Renal cortical epithelial cell (primary cell): ENCODE measurements at regions not wholly inside any gene's neighbourhood (a gene's known extent, or its start where the extent isn't known, plus 50 kb on each side); places are given as distances from the start of the nearest gene placed in this dataset.

Source experiments
- DNase-seq: peaks from one replicate; pipeline ENCODE4 v3.0.0-alpha.2; 2011; ENCODE audit warnings: low read depth

DNA sequence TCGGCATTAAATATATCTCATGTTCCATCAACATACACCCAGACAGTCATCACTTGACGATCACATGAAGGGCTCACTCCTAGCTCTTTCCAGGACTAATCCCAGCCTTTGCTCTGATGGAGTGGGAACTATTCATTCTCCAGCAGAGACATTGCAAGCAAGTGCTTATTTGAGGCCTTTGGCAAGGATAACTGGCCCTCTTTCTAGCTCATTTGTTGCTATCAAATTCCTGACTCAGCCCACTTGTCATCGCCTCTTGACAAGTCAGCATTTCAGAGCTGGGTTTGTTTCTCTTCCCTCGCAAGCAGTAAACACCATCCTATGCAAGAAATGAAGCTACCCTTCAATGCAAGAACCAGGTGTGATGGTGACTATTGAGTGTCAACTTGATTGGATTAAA, 1165.7 kb upstream of the AUTS2 start:
- DNase-seq, result no peak

GRCh38 chr7:68433462-68434070, 1164.7 kb upstream of the AUTS2 start:
- no peak for DNase-seq

- no peak for DNase-seq
These were observed 1163.4 kb upstream of the AUTS2 start for GRCh38 chr7:68434857-68435256.

- DNase-seq, result no peak
These were observed 1160.3 kb upstream of the AUTS2 start for GRCh38 chr7:68438016-68438415.

- no peak for DNase-seq
These were observed 1159.5 kb upstream of the AUTS2 start for GRCh38 chr7:68438811-68439210.

DNA sequence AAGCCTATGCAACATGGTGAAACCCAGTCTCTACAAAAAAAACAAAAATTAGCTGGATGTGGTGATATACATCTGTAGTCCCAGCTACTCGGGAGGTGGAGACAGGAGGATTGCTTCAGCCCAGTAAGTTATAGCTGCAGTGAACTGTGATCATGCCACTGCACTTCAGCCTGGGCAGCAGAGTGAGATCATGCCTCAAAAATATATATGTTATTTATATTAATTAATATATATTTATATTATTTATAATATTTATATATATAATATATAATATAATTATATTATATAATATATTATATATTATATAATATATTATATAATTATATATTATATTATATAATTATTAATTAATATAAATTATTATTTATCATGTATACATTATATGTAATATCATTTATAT, 1158.4 kb upstream of the AUTS2 start:
- no peak for DNase-seq

DNA sequence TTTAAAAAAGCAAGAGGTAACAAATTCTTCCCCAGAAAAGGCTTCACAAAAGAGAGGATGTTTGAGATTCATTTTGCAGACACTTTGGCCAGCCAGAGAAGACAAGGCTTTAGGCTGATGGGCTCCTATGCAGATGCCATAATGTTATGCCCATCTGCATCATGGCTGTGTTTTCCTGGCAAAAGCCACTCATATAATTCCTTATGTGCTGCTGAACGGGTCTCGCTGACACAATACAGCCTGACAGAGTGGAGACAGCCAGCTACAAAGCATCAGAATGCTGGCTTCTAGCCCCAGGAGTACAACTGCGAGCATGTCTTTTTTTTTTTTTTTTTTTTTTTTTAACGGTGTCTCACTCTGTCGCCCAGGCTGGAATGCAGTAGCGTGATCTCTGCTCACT, 1157.4 kb upstream of the AUTS2 start:
- DNase-seq, result no peak

- no peak for DNase-seq
These were observed 1156.6 kb upstream of the AUTS2 start for GRCh38 chr7:68441645-68442044.

- no peak for DNase-seq
These were observed 1155.2 kb upstream of the AUTS2 start for GRCh38 chr7:68442931-68443631.

DNA sequence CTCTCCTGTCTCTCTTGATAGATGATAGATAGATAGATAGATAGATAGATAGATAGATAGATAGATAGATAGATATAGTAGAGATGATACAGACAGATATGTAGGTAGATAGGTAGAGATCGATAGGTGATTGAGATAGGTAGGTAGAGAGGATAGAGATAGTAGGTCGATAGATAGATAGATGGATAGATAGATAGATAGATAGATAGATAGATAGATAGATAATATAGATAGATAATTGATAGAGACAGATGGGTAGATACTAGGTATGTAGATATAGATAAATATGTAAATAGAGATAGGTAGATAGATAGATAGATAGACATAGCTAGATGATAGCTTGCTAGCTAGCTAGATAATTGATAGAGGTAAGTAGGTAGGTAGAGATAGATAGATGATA, 1154.2 kb upstream of the AUTS2 start:
- DNase-seq, result no peak

DNA sequence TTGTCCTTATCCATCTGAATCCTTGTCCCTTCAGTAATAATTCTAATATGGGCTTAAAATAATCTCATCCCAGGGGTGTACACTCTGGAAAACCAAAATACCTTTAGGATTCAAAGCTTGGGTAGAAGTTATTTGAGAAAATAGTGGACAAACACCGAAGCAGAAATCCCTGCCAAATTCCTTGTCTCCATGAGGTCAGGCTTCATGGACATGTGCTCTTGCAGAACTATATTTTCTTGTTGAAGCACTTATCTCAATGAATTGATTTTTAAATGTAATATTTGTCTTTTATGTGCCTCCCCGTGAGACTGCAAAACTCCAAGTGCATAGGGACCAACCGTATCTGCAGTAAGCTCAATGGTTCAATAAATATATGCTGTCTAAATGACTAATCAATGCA, 1153.3 kb upstream of the AUTS2 start:
- no peak for DNase-seq

- DNase-seq, result no peak
These were observed 1152.1 kb upstream of the AUTS2 start for GRCh38 chr7:68446183-68446582.

DNA sequence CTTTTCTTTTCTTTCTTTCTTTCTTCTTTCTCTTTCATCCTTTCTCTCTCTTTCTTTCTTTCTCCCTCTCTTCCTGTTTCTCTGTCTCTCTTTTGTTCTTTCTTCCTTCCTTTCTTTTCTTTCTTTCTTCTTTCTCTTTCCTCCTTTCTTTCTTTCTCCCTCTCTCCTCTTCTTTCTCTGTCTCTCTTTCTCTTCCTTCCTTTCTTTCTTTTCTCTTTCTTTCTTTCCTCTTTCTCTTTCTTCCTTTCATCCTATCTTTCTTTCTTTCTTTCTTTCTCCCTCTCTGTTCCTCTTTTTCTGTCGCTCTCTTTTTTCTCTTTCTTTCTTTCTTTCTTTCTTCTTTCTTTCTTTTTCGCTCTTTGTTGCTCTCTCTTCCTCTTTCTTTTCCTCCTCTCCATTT, 1149.2 kb upstream of the AUTS2 start:
- DNase-seq, result no peak

- no peak for DNase-seq
These were observed 1148.5 kb upstream of the AUTS2 start for GRCh38 chr7:68449816-68450215.

- DNase-seq, result no peak
These were observed 1143.3 kb upstream of the AUTS2 start for GRCh38 chr7:68454931-68455330.

DNA sequence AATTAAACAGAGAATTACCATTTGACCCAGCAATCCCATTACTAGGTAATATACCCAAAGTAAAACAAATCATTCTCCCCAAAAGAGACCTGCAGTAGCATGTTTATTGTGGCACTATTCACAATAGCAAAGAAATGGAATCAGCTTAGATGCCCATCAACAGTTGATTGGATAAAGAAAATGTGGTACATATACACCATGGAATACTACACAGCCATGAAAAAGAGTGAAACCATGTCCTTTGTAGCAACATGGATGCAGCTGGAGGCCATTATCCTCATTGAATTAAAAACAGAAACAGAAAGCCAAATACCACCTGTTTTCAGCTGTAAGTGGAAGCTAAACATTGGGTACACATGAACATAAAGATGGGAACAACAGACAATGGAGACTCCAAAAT, 1141.8 kb upstream of the AUTS2 start:
- DNase-seq, result no peak

GRCh38 chr7:68457481-68457880, 1140.8 kb upstream of the AUTS2 start:
- no peak for DNase-seq

DNA sequence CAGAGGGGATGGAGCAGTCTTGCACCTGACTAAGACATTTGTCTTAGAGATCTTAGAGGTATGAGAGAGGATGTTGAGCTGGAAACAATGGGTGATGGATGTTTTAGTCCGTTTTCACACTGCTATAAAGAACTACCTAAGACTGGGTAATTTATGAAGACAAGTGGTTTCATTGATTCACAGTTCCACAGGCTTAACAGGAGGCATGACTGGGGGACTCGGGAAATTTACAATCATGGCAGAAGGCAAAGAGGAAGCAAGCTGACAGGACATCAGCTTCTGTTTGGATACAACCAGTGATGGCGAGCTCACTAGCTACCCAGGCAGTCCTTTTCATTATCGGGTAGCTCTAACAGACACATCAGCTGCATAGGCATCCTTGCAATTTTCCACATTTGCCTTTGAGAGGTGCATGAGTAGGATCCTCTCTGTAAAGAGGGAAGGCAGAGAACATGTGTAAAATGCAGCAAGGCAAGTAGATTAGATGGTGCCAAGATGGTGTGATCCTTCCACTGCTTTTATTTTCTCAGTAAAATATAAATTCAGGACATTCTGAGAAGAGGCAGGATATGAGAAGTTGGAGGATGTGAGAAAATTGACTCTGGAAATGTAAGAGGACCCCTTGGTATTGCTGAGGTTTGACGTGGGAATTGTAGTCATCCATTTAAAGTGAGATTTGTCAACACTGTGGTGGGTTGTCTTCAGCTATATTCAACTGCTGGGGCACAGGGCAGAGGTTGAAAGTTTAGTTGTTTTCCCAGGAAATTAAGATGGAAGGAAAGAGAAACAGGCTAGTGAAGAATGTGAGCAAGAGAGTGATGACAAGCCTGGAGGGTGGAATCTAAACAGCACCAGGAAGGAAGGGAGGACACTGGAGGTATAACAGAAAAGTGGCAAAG, 1140.0 kb upstream of the AUTS2 start:
- no peak for DNase-seq

DNA sequence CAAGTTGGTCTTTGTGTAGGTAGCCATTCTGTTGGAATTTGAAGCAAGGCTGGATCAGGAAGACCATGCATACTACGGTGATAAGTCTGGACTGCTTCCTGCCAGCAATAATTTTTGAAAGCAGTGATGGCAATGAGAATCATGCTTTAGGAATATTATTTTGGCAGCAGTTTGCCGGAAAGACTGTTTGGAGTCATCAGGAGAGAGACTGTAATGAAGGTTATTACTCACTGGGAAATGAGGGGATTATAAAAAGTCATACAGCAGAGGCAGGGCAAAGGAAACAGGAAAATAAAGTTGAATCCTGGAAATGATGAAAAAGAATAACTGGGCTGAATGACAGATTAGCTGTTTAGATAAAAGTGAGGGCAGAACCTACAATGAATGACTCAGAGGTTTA, 1136.8 kb upstream of the AUTS2 start:
- no peak for DNase-seq

GRCh38 chr7:68470836-68471435, 1127.3 kb upstream of the AUTS2 start:
- no peak for DNase-seq

DNA sequence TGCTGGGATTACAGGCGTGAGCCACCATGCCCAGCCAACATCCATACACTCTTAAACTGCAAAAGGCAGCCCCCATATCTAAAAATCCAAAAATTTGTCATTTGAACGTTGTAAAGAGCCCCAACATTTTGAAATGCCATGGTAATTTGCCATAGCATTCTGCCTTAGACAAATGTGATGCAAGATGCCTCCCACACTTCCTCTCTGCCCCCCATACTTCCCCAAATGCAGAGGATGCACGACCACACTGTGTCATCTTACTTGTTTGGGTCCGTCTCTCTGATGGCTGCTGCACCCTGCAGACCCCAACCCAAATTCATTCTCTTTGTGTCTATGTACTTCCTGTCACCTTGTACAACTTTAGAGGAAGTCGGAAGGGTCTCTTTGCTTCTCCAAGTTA, 1125.6 kb upstream of the AUTS2 start:
- no peak for DNase-seq

- no peak for DNase-seq
These were observed 1123.5 kb upstream of the AUTS2 start for GRCh38 chr7:68474661-68475216.
